Inferior parietal cortex (tissue), 1 donor: ENCODE measurements at regions not wholly inside any gene's neighbourhood (a gene's known extent, or its start where the extent isn't known, plus 50 kb on each side); places are given as distances from the start of the nearest gene placed in this dataset.

Source experiments
- DNase-seq: peaks from one replicate; pipeline ENCODE4 v3.0.0-alpha.2; 2016; ENCODE audit errors: extremely low spot score

DNA sequence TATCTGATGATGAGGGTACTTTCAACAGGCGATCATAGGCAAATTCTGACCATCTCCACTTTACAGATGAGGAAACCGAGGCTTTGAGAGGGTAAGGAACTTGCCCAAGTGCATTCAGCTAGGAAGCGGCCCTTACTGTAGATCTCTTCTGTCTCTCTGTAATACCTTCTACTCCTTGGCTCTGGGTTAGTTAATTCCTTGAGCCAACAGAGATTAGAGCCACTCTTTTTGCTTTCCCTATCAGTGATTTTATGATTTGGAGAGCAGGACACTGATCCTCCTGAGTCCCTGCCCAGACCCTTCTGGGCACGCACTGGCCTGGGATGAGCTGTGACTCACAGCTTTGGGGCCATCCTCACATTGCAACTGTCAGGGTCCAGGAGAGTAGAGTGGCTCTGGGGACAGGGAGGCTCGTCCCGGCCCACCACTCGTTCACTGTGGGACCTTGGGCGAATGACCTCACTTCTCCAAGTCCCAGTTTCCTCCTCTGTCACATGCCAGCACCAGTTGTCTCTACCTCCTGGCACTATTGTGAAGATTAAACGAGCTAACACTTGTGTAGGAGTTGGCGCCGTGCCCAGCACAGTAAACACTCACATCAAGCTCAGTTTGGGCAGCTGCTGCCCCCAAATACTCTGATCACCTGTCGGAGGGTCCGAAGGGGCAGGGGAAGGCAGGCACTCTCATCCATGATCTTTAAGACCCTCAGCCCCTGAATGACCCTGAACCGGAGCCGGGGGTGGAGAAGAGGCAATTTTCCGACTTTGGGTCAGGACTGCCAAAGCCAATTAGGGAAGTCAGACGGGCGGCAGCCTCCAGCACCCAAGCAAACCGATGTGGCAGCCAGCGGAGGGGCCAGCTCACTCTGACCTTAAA is 235.0 kb downstream of the MIAT start:
- DNase-seq = no peak

DNA sequence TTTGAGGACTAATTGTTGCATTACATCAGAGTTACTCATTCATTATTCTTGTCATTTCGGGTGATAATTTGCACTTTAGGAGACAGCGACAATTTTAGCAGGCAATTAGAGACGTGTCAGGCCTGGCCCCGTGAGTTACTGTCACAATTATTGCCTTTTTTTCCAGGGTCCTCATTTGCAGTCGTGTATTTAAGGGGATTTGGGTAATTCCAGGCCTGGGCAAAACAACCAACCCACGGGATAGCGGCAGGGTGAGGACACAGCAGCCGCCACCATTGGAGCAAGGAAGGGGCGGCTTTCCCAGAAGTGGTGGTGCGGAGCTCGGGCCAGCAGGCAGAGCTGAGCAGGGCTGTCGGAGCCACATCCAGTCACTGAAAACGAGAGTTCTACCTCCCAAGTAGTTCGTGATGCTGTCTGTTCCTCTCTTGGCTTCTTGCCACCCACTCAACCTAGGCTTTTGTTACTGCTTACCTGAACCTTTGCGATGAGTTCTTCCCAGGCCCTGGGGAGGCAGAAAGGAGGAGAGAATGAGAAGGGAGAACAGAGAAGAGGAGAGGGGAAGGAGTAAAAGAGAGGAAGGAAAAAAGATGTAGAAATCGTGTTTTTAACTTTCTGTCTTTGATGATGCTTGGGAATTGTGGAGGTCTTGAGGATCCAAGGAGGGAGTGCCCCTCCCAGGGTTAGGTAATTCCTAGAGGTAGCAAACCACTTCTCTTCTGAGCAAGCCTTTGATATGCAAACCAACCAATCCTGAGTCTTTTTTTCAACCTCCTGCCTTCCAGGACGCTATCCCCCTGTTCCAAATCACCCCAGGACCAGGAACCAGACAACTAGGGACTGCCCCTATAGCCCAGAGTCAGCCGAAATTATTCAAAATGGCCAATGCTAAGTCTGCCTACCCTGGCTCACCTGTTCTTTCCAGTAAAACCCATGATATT is 236.1 kb downstream of the MIAT start:
- no peak for DNase-seq

DNA sequence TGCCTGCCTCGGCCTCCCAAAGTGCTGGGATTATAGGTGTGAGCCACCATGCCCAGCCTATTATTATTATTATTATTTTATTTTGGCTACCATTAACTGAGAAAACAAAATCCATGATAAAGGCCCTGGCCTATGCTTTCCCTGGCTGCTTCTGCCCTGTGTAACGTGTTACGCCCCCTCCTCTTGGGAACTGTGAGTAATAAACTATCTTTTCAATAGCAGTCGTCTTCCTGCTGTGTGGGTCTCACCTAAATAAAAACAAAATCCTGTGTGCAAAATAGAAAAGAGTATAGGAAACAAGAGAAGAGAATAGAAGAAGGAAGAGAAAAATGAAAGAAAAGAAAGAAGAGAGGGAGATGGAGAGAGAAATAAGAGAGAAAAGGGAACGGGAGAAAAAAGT is 237.0 kb downstream of the MIAT start:
- no peak for DNase-seq

DNA sequence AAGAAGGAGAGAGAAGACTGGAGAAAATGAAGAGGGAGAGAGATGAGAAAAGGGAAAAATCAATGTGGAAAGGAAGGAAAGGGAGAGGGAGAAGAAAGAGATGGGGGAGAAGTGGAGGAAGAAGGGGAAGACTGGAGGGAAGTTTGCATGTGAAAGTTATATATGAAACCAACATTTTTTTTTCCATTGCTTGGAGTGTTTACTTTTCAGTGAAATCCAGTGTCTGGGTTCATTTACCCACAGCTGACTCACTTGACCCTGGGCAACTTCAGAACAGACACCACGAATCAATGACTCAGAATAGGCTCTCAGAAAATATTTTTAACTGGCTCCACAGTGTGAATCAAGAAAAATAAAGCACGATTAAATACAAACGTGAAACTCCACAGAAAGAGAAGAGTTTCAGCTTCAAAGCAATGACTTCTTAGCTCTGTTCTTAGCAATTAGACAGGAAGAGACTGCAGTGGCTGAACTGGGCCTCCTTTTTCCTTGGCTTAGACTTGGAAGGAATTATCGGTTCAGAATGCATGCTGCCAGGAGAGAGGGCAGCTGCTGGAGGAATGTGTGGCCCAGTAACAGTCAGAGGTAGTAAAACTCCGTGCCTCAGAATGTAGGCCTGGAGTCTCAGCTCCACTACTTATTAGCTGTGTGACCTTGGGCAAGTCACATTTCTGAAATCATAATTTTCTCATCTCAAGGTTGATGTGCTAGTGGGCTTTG is 237.5 kb downstream of the MIAT start:
- no peak for DNase-seq

DNA sequence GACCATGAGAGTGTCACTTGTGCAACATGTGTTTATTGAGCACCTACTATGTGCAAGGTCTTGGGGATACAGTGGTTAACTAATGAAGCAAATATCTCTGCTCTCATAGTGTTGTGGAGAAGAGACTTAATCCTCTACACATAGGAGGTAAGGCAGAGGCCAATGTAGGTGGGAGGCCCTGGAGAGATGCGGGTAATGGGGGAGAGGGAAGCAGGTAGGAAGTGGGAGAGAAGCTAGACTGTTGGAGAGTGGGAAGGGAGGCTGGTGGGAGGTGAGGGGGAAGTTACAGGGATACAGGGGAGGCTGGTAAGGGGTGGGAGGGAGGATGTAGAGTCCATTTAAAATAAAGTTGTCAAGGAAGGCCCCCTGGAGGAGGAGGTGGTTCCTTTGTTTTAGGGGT is 240.0 kb downstream of the MIAT start:
- DNase-seq = no peak

DNA sequence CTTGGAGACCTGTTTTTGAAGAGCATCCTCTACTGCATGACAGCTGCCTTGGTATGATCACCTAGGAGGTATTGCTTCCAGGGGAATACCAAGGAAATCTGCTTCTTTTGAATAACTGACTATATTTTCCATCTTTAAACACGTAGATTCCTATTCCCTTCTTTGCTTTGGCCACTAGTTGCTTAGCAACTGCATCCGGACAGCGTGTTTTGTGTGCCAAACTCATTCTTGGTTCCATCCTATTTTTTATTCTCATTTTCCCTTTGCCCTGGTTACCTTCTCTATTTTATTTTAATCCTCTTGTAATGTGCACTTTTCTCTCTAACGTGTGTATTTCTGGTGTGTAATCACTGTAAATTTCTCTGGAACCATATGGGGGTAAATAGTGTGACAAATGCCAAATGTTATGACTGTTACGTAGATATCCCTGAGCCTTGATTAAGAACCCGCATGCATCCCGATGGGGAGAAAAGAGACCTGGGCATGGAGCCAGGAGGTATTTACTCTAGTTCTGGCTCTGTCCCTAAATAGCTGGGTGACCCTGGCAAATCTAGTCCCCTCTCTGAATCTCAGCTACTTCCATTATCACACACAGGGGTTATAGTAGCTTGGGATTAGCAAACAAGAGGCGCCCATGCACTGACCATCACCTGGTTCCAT is 241.7 kb downstream of the MIAT start:
- DNase-seq = no peak

DNA sequence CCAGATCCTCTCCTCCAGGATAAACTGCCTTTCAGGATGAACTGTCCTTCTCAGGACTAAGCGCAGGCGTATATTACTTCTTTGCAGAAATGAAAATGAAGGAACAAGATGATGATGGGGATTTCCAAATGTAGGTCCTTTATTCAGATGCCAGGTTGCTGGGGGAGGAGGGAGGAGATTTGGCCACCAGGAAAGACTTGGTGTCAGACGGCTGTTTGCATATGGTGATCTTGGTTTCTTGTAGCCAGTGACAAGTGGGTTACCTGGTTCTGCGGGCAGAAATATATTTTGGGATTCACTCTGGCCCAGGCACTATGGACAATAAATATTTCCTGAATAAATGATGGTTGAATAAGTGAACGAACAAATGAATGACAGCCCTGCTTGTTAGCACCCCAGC is 243.4 kb downstream of the MIAT start:
- no peak for DNase-seq

DNA sequence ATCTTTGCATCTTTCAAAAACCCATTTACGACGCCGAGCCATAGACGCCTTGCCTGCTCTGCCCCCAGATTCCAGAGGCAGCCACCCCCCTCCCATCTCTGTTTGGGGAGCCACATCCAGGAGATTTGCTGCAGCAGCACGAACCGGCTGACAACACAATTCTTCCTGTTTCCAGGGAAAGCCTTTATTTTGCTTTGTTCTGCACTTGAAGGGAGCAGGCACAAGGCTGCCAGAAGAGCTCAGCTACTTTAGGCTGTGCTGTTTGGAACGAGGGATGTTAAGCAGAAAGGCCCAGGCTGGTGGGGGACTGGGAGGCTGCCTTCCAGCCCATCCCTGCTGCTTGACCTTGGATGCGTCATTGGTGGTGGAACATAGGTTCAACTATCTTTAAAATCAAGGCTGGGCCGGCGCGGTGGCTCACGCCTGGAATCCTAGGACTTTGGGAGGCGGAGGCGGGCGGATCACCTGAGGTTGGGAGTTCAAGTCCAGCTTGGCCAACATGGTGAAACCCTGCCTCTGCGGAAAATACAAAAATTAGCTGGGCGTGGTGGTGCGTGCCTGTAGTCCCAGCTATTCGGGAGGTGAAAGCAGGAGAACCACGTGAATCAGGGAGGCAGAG is 243.9 kb downstream of the MIAT start:
- DNase-seq = no peak

DNA sequence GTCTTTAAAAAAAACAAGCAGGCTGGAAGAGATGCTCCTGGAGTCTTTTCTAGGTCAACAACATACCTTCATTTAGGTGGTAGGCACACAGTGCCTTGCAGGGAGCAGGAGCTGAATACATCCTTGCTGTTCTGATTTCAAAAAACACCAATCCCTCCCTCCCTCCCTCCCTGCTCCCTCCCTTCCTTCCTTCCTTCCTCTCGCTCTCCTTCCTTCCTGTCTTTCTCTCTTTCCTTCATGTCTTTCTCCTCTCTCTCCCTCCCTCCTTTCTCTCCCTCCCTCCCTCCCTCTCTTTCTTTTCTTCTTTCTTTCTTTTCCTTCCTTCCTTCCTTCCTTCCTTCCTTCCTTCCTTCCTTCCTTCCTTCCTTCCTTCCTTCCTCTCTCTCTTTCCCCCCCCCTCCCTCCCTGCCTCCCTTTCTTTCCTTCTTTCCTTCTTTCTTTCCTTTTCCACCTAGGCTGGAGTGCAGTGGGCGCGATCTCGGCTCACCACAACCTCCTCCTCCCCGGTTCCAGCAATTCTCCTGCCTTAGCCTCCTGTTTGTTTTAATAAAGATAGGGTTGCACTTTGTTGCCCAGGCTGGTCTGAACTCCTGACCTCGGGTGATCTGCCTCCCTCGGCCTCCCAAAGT is 245.1 kb downstream of the MIAT start:
- DNase-seq = no peak

DNA sequence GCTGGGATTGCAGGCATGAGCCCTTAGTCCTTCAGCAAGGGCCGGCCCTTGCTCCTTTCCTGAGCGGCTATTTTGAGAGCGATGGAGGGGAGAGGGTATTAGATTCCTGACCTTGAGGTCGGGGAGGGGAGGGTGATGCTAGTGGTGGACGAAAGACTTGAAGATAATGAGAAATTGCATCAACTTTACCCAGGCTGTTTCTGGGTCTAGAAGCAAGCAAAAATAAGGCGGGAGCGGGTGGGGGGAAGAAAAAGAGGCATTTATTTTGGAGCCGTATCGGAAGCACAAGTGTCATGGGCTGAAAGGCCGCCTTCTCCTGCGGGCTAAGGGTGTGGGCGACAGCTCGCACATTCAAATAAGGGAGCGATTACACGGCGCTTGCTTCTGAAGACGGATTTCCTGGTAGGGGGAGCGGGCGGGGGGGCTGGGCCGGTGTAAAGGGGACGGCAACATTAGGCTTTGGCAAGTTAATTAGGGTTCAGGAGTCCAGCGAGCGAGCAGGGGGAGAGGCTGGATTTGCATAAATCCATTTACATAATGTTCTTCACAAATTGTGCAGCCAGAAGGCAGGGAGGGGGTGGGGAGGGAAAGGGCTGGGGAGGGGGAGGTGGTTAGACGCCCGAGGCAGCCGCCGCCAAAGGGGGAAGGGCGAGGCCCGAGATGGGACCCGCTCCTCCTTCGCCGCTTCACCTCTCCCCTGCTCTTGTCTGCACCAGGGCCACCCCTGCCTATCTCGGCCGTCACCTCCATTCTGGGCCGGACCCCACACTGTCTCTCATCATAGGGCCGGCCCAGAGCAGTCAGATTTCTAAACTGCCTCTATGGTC is 245.9 kb downstream of the MIAT start:
- DNase-seq = no peak

DNA sequence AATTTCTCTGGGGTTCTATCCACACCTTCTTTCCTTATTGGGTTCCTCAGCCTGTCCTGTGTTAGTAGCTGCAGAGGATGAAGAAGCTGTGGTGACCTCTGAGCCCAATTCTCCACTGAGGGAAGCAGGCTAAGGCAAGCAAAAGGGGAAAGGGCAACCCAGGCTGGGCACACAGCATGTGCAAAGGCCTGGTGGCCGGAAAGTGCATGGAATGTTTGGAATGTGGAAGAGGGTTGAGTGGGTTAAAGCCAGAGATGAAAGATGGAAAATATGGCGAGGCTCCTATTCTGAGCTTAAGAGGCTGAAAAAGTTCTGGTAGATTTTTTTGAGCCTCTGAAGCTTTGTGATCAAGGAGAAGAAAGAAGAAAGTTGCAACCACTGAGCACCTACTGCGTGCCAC is 247.1 kb downstream of the MIAT start:
- no peak for DNase-seq

DNA sequence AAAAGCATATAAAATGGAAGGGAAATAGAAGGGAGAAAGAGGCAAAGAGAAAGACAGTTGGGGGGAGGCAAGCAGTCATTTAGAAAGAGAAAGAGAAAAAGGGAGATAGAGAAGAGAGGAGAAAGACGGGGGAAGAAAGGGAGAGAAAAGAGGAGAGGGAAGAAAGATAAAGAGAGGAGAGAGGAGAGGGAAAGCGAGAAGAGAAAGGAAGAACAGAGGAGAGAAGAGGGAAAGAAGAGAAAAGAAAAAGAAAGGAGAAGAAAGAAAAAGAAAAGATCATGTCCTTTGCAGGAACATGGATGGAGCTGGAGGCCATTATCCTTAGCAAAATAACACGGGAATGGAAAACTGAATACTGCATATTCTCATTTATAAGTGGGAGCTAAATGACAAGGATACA is 247.7 kb downstream of the MIAT start:
- DNase-seq = no peak

DNA sequence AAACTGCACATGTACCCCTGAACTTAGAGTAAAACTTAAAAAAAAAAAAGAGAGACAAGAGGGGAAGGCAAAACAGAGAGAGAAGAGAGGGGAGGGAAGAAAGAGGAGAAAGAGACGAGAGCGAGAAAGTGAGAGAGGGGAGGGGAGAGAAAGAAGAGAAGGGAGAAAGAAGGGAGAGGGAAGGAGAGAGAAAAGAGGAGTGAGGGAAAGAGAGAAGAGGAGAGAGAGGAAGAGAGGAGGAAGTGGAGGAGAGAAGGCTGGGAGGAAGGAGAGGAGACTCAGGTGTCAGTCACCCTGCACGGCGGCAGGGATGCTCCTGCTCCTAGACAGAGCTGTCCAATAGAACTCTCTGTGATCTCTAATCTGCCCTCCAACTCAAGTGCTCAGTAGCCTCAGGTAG is 248.3 kb downstream of the MIAT start:
- no peak for DNase-seq

DNA sequence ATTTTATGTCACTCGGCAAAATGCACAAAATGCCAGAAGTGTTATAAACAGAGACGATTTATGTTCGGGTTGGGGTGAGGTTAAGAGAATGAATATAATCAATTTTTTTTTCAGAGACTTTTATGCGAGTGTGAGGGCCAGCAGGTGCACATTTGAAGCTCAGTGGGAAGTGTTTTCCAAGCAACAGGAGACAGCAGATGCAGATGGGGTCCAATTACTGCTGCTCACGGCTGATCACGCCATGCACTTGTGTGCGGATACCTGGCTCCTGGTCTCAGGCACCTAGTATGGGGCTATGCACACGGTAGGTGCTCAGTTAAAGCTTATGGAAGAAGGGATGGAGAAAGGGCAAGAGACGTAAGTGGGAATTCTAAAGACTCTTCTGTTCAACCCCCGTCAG is 249.1 kb downstream of the MIAT start:
- no peak for DNase-seq

DNA sequence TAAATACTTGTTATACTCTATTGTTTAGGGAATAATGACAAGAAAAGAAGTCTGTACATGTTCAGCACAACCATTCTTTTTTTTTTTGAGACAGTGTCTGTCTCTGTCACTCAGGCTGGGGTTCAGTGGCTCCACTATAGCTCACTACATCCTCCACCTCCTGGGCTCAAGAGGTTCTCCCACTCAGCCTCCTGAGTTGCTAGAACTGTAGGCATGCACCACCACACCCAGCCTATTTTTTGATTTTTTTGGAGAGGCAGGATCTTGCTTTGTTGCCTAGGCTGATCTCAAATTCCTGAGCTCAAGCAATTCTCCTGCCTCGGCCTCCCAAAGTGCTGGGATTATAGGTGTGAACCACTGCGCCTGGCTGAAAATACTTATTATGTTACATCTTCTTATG is 250.0 kb downstream of the MIAT start:
- DNase-seq = no peak

DNA sequence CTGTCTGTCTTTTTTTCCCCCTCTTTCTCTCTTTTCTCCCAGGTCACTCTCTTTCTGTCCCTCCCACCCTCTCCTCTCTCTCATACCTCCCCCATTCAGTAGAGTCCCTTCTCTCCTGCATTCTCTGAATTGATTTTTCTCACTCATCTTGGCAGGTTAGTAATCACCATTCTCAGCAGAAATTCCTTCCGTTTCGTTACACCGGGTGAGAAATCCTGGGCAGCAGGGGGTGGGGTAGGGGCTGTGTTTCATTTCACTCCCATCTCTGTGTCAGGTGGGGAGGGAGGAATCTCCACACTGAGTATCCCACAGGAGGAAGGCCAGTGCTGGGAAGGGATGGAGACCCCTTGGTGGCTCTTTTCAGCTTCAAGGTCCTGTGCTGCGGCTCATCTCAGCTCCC is 253.5 kb downstream of the MIAT start:
- no peak for DNase-seq

DNA sequence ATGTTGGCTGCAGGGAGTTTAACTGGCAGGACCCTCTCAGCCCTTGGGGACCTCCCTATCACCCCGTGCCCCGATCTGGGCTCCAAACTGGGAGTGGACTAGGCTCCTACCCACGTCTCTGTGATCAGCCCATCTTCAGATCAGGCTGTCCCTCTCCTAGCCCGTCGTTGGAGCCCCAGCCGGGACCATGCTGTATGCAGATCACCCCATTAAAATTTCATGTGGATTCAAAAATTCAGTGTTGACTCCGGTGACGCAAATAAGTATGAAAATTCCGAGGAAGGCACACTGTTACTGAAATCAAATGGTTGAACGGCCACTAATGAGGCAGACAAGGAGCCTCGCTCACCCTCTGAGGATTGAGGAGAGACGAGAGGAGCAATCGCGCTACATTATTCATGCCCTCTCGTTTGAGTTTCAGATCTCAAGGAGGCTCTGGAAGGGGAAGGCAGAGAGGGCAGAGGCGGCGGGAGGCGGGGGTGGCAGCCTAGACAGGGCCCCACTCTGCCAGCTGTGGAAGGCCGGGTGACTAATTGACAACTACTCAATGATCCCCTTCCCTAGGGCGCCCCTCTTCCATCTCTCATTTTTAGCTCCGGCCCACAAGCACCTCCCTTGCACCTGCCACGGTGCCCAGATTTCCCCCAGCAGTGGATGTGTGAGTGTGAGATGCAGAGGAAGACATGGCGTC is 255.4 kb downstream of the MIAT start:
- no peak for DNase-seq

DNA sequence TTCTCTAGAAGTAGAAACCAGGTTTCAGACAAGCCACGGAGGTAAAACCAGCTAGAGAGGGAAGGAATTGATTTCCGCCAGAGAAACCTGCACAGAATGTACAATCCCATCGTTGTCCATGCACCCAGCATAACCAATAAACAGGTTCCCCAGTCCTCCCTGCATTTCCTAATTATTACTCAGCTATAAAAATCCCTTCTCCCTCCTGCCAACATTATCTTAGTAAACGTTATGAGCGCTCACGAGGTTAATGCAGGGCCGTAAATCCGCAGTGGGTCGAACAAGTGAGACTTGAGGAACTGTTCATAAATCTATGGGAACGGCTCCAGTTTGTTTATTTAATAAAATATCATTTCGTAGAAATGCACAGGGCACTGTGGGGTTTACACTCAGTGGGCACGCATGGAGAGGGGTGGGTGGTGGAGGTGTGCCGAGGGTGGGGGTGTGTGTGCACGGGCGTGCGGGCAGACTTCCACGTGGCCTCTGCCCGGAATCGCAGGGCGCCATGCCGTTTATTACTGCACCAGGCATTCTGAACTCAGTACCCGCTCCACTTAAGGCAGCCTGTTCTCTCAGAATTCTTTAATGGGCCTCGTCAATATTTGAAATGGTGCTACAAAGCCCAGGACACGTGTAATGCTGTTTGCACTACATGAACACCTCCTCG is 257.3 kb downstream of the MIAT start:
- DNase-seq = no peak

DNA sequence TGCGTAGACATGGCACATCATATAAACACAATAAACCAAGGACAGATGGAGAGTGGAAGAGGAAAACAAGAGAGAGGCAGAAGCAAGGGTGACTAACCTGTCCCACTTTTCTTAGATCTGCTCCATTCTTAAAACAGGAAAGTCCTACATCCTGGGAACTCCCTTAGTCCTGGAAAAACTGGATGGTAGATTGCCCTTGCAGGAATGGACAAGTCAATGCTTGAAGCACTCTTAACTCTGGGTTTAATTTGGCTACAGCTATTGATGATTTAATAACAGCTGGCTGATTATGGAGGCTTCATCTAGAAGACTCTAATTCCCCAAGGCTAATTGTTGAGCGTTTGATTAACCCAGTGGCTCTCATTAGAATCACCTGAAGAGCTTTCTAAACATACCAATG is 258.8 kb downstream of the MIAT start:
- DNase-seq = no peak
